ENCODE measurements at regions not wholly inside any gene's neighbourhood (a gene's known extent, or its start where the extent isn't known, plus 50 kb on each side); places are given as distances from the start of the nearest gene placed in this dataset.

DNA sequence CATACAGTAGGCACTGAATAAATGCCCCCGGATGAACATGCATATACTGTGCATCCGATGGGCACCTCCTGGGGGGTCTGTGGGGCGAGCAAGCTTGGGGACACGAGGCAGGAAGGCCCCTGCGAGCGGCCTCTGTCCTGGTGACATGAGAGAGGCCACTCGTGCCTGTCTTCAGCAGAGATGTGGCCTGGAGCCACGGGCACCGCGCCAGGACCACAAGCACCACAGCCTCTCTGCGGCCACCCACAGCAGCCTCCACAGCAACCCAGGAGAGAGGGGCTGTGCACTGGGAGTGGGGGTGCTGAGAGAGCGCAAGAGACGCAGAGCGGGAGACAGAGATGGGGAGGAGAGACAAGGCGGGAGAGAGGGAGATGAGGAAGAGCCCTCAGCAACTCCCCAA is 118.5 kb downstream of the RFLNA start:
- DNase-seq (ENCODE audit: low read depth) = no peak

GRCh38 chr12:124412646-124413015 is 117.7 kb downstream of the RFLNA start:
- no peak for DNase-seq (ENCODE audit: low read depth)

GRCh38 chr12:124411953-124412645 is 117.2 kb downstream of the RFLNA start:
- no peak for DNase-seq (ENCODE audit: low read depth)

DNA sequence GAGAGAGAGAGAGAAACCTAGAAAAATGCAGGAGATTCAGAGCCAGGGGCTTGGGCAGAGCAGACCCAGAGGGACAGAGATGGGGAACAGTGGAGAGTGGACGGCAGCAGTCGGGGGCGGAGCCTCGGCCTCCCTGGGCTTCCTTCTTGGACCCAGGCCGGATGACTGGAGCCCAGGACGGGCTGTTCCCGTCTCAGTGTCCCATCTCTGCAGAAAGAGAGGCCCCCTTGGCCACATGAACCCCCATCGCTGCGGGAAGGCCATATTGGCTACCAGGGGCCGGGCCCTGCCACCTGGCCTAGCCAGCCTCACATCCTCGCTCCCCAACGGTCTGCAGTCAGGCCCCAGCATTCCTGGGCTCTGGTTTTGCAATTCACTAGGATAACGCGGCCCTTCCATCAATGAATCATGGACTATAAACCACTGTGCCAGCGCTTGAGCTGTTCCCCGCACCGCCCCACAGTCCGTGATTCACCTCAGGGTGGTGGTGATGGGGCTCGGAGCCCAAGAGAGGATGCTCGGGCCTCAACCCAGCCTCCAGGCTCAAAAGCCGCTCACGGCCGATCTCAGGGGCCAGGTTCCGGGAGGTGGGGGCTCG is 116.5 kb downstream of the RFLNA start:
- DNase-seq (ENCODE audit: low read depth) = no peak

DNA sequence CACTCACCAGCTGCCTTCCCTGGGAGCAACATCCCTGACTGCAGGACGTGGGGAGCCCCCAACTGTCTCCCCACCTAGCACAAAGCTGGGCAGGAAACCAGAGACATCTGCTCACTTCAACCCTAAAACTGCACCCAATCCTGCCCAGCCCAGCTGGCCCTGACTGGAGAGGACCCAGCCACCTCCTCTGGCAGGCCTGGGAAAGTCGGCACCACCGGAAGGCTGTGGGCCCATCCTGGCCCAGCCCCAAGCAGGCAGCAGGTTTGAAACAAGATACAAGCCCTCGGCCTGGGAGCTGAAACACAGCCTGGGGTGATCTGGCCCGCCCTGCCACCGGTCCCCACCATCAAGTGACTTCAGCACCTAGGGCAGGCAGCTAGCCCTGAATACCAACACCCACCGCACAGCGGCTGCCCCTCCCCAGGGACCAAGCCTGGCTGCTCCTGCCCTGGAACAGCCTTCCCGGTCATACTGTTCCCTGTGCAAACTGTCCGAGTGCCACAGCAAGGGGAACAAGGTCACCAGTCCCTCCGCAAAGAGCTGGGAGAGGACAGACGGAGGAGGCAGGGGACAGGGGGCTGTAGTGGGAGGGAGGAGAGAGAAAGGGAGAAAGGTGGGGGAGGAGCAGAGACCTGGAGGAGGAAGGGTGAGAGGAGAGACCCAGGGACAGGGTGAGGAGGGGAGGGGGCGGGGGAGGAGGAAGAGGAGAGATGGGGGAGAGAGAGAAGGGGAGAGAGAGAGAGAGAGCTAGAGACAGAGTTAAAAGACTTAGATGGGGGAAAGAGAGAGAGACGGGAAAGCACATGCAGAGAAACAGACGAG is 115.7 kb downstream of the RFLNA start:
- no peak for DNase-seq (ENCODE audit: low read depth)

DNA sequence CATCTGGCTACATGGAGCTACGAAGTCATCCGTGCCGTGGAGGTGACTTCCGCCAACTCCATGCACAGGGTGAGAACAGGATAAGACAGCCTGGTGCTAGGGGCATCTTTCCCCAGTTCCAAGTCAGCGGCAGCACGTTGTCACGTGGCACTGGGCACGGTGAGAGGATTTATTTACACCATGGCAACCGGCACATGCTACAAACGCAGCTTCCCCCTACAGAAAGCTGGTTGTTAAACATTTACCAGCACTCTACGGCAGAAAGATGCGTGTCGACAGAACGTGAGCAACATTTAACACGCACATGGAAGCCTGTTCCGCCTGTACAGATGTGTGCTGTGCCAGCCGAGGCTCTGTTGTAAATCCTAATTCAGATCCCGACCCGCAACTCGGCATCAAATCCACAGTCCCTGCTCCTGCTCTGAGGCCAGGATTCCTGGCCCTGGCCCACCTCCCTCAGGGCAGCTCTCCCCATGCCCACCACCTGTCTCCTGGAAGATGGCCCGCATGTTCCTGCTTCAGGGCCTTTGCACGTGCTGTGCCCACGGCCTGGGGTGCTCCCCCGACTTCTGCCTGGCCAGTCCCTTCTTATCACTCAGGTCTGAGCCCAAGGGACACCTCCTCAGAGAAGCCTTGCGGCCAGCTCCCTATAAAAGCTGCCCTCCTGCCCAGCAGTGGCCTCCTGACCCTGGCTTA is 114.1 kb downstream of the RFLNA start:
- DNase-seq (ENCODE audit: low read depth) = no peak

DNA sequence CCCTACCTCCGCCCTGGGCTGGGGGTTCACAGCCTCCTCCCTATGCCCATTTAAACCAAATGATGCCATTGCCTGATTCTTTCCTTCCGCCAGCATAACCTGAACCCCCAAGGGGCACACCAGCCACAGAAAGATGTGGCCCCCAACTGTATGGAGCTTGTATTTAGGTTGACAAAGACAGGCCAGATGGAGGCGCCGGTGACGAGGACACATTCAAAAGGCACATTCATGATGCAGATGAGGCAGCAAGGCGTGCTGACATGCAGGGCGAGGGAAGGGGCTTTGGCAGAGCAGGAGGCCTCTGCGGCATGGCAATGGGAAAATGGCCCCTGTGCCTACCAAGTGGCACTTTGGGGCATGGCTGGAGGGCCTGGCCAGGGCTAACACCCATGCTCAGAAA is 112.2 kb downstream of the RFLNA start:
- DNase-seq (ENCODE audit: low read depth) = no peak

DNA sequence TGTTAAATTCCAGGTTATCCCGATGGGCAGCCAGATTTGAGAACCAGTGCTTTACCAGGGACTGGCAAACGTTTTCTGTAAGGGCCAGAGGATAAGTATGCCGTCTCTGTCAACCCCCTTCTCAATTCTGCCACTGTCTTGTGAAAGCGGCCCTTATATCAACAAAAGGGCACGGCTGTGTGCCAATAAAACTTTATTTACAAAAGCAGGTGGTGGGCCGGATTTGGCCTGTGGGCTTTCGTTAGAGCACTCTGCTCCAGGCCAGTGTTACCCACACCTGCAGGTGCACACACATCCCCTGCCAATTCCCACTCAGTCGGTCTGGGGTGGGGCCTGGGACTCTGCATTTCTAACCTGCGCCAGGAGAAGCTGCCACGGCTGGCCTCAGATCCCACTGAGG is 111.2 kb downstream of the RFLNA start:
- DNase-seq (ENCODE audit: low read depth) = no peak

DNA sequence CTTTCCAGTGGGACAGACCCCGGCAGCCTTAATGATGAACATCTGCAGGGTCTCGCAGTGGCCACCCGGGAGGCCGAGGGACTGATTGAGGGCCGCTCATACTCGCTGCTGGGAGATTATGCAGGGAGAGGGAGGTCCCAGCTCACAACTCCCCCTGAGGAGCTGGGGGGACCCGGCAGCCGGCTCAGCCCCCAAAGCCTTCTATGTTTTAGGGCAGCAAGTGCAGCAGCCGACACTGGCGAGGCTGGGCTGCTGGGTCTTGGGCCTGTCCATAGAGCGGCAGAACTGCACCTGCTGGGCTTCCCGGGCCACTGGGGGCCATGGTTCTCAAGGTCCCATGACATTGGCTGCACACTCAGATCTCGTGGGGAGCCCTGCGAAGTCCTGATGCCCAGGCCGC is 110.7 kb downstream of the RFLNA start:
- no peak for DNase-seq (ENCODE audit: low read depth)

DNA sequence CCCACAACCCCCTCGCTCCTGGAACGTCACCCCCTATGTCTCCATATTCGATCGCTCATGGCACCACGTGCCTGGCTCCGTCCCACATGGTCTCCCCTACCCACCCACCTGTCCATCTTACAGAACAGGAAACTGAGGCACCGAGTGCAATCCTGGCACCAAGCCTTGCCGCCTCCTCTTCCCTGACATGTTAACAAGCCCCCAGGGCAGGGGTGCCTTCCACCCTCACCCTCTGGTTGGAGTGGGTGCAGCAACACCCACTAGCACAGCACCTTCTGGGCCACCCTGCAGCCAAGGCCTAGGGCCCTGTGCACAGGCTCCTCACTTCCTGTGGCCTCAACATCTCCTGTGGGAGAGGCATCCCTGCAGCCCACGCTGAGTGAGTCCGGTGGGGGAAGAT is 110.3 kb downstream of the RFLNA start:
- no peak for DNase-seq (ENCODE audit: low read depth)

- no peak for DNase-seq (ENCODE audit: low read depth)
Observed at GRCh38 chr12:124404162-124404784, 109.4 kb downstream of the RFLNA start.

GRCh38 chr12:124403273-124403672 is 108.4 kb downstream of the RFLNA start:
- DNase-seq (ENCODE audit: low read depth) = no peak

GRCh38 chr12:124402248-124403066 is 107.6 kb downstream of the RFLNA start:
- no peak for DNase-seq (ENCODE audit: low read depth)

GRCh38 chr12:124401704-124402221 is 106.9 kb downstream of the RFLNA start:
- DNase-seq (ENCODE audit: low read depth) = no peak

DNA sequence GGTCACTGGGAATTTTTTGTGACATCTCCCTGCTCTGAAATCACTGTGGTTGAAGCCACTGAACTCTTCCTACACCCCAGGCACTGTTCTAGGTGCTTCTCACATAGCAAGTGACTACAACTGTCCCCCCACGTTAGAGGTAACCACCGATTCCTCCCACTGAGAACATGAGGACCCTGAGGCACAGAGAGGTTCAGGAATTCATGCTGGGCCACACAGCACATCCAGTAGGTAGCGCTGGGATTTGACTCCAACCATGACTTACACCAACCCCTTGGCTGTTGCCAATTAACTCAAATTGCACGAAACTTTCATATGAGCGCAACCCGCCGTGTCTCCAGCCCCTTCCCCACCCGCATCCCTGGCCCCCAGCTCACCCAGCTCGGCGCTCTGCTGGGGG is 105.2 kb downstream of the RFLNA start:
- no peak for DNase-seq (ENCODE audit: low read depth)

DNA sequence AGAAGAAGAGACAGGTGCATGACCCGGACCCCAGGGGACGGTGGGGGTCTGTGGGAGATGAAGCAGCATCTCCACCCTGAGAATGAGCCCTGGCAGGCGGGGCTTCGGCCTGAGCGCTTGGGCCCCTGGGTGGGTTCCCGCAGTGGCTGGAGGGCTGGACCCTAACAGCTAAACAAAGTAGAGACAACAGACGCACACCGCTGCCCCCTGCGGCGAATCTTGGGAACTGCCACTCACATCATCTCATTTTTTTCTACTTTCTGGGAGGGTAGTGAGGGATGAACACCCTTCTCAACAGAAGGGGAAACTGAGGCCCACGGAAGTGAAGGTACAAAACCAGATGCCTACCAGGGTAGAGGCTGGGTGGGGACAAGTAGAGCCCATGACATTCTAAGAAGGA is 104.7 kb downstream of the RFLNA start:
- DNase-seq (ENCODE audit: low read depth) = peak; percentile 15

DNA sequence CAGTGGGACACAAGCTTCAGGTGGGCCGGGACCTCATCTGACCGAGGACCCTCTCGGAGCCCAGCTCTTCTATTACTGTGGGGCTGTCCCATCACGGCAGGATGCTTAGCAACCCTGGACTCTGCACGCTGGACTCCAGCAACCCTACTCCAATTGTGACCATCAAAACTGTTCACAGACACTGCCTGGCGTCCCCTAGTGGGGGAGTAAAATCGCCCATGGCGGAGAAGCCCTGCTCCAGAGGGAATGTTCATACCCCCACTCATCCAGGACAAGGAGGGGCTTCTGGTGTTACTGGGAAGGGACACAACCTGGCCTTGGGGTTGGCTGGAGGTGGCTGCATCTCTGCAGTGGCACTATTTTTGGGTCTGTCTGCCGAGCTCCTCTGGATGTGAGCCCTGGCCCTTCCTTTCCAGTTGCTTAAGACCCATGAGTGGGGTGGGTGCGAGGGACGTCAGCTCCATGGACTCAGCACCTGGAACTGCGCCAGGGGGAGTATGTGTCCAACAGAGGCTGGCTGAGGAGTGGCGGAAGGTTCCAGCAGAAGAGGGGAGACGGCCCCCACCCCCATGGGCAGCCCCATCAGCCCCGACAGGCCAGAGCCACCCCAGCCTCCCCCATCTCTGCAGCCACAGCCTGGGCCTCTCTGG is 103.8 kb downstream of the RFLNA start:
- no peak for DNase-seq (ENCODE audit: low read depth)

- DNase-seq (ENCODE audit: low read depth) = no peak
Observed at GRCh38 chr12:124397807-124398577, 103.1 kb downstream of the RFLNA start.

DNA sequence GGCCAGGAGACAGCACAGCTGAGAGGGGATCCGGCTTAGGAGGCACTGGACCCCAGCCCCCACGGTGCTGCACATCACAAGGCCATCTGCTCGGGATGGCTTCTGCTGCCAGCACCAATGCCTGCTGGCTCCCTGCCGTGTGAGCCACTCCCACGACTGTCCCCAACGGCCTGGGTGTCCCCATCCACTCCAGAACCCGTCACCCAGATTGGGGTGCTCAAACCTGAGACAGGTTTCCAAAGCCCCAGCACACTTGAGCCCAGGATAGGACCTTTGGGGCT is 102.4 kb downstream of the RFLNA start:
- DNase-seq (ENCODE audit: low read depth) = no peak

All from activated T-cell treated with anti-CD3 and anti-CD28 coated beads for 48 hours (primary cell).